C4-2B (cell line): ENCODE measurements at regions not wholly inside any gene's neighbourhood (a gene's known extent, or its start where the extent isn't known, plus 50 kb on each side); places are given as distances from the start of the nearest gene placed in this dataset.
"Not testable (repeated sequence)": the region's sequence is repeated elsewhere in the genome, so short reads cannot be mapped to it uniquely, and the experiment has no call there.

ENCODE experiments used
- H3K27ac ChIP-seq: fragments of 450-650 bp; 2 replicates; pipeline ENCODE4 v1.5.1; 2017
- ZFX ChIP-seq: fragments of 450-650 bp; IDR thresholded peaks from 2 replicates; pipeline ENCODE4 v1.6.1; 2017
- TF ChIP-seq, protein P1 (sequence below): fragments of 450-650 bp; conservative IDR thresholded peaks from 2 replicates; pipeline ENCODE4 v1.5.1; 2017; ENCODE audit warnings: mild to moderate bottlenecking

DNA sequence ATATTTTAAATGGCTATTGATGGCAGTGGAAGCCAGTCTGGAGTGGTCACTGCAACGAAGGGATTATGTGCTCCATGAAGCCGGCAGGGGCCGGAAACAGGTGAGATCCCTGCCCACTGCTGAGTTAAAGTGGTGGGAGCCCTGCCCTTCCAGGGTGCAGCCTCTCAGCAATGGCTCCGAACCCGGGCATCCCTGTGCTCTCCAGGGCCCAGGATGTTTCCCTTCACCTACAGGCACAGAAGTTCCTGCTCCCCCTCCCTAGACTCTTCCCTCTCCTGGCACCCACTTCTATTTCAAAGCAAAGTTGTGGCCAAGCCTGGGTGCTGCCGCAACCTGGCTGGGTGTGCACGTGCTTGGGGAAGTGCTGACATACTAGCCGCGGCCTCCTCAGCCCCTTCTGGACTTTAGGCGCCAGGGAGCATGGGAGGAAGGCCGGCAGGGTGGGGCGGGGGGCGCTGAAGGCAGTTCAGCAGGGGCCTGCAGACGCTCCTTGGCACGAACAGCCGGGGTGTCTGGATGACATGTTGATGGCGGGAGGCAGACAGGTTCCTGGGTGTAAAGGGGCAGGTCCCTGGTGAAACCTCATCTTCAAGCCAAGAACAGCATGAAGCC, 452.3 kb downstream of the HTR1B start:
- no peak for TF ChIP-seq ZFX
- TF ChIP-seq, protein P1, sequence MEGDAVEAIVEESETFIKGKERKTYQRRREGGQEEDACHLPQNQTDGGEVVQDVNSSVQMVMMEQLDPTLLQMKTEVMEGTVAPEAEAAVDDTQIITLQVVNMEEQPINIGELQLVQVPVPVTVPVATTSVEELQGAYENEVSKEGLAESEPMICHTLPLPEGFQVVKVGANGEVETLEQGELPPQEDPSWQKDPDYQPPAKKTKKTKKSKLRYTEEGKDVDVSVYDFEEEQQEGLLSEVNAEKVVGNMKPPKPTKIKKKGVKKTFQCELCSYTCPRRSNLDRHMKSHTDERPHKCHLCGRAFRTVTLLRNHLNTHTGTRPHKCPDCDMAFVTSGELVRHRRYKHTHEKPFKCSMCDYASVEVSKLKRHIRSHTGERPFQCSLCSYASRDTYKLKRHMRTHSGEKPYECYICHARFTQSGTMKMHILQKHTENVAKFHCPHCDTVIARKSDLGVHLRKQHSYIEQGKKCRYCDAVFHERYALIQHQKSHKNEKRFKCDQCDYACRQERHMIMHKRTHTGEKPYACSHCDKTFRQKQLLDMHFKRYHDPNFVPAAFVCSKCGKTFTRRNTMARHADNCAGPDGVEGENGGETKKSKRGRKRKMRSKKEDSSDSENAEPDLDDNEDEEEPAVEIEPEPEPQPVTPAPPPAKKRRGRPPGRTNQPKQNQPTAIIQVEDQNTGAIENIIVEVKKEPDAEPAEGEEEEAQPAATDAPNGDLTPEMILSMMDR: no peak
- no peak overlapping the region for H3K27ac ChIP-seq

DNA sequence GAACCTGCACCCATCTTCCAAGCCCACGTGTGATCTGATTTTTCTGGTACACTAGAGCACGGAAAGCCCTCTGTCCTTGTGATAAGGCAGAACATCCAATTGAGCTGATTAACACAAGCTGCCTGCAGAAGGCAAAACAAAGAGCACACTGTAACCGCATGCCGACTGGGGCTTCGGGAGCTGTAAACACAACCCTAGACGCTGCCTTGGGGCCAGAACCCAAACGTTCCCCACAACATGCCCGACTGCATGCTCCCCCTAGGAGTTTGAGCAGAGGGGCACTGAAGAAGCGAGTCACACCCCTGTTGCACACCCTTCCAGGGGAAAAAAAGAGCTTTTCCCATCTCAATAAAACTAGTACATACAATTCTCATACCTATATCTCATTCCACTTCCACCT, 470.7 kb downstream of the HTR1B start:
- TF ChIP-seq, protein P1: no peak
- no peak for TF ChIP-seq ZFX
- H3K27ac ChIP-seq: no peak overlapping the region

DNA sequence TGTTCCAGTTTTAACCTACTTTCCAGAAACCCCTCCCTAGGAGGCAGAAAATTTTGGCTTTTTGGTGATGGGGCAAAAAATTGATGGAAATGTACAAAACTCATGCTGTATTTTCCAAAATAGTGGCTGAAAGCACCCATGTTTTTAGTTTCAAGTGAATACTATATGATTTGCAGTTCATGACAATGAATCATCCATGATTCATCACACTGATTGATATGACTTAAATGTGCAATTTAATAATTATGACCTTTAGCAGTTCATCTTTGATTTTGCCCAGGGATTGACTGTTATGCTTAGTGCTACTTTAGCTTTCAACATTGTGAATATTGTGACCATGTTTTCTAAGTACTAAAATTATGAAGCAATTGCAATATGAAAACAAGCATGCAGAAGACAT, 478.7 kb downstream of the HTR1B start:
- TF ChIP-seq, protein P1: no peak
- TF ChIP-seq ZFX: no peak
- no peak overlapping the region for H3K27ac ChIP-seq

DNA sequence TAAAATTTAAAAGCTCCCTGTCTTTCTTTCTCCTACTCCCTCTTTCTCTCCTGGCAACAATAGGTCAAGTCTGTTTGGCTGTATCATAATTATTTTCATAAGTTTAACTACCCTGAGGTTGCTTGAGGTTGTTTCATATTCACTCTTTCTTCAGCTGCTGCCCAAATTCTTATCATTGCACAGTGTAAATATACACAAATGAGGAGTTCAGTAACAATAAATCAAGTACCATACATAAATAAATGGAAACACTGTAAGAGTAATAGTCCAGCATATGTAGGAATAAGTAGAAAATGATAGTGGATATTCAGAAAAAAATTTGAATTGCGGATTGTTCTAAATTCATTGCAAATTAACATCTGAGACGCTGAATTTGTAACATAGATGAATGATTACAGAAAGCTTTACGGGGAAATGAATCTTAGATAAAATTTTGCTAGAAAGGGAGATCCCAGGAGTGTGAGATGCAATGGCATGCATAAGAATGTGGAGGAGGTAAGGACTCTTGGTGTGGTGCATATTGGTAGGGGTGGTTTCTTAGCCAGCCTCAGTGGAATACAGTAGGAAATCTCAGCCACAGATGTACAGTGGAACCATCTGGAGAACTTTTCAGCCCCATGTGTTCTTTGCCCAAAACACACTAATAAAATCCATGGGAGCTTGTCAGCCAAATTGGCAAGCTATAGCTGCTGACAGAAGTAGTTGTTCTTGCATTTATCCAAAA, 480.7 kb downstream of the HTR1B start:
- TF ChIP-seq ZFX: no peak
- TF ChIP-seq, protein P1: no peak
- no peak overlapping the region for H3K27ac ChIP-seq

DNA sequence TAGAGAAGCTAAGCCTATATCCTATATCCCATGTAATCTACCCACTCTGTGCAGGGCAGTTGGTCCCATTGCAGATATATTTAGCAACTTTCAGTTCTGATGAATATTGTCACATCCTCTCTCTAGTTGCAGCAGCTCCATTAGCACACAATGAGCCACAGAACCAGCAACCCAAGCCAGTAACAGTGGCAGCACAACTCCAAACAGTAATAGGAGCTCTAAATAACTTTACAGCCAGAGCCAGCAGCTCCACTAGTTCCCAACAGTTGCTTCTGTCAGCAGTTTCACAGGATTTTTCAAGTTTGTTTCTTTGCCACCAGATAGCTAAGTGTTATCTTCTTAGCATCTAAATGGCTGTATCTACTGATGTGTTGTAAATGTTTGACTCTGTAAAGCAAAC, 490.8 kb downstream of the HTR1B start:
- H3K27ac ChIP-seq: no peak overlapping the region
- TF ChIP-seq, protein P1: no peak
- no peak for TF ChIP-seq ZFX

DNA sequence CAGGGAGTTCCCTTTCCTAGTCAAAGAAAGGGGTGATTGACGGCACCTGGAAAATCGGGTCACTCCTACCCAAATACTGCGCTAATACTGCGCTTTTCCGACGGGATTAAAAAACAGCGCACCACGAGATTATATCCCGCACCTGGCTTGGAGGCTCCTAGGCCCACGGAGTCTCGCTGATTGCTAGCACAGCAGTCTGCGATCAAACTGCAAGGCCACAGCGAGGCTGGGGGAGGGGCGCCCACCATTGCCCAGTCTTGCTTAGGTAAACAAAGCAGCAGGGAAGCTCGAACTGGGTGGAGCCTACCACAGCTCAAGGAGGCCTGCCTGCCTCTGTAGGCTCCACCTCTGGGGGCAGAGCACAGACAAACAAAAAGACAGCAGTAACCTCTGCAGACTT, 504.1 kb downstream of the HTR1B start:
- not testable (repeated sequence) for H3K27ac ChIP-seq

DNA sequence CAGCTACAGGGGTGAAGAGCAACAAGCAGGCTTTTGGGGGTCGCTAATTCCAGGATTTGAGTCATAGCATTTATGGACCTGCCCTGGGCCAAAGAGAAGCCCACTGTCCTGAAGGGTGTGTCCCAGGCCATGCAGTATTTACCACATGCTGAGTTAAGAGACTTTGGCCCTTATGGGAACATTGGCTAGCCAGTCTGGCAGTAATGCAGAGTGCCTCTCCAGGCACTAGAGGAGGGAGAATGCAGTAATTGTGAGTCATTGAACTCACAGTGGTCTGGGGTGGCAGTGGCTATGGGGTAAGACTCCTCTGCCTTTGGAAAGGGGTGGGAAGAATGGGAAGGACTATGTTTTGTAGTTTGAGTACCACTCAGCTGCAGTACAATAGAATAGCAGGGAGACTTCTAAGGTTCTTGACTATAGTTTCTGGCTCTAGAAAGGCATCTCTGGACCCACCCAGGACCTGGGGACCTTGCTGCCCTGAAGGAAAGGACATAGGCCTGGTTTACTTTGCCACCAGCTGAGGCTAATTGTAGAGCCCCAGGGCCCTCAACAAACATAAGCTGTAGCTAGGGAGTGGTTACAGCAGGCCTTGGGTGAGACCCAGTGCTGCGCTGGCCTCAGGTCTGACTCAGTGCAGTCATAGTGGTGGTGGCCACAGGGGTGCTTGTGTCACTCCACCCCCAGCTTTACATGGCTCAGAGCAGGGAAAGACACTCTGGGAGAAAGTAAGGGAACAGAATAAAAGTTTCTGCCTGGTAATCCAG, 520.9 kb downstream of the HTR1B start:
- no peak overlapping the region for H3K27ac ChIP-seq
- TF ChIP-seq, protein P1: no peak
- no peak for TF ChIP-seq ZFX
